Heart left ventricle (tissue), 13 donors: ENCODE measurements at regions not wholly inside any gene's neighbourhood (a gene's known extent, or its start where the extent isn't known, plus 50 kb on each side); places are given as distances from the start of the nearest gene placed in this dataset.

Source experiments
- CTCF ChIP-seq, 12 donors: fragments of 200-600 bp; sonication (generic) in 4 of 12; IDR thresholded peaks; one replicate each; pipeline versions ENCODE4 v1.5.0 to v1.8.0; 2018 to 2022; ENCODE audit warnings: antibody characterized with exemption in 12 of 12, mild to moderate bottlenecking in 5 of 12
- POLR2A ChIP-seq, 2 donors: fragments of 450-650 bp; IDR thresholded peaks; one replicate each; pipeline ENCODE4 v1.6.1; 2017; ENCODE audit warnings: antibody characterized with exemption in 2 of 2, mild to moderate bottlenecking in 2 of 2, moderate library complexity in 2 of 2
- donor health status: ischemic (EF 13 %, LVEDD 7.1; RV severe dilation, severe dysfunction).
- donor health status: DM: no; HTN: yes; CAD: no.
- donor health status: DM: no; HTN: no; CAD: no.
- donor health status: ischemic (EF 25% LVEDD 6.9; RV normal size, moderate dysfunction).
- donor health status: ischemic (EF 25% LVEDD 5.7; RV mildly dilated, moderate dysfunction).
- donor health status: ischemic (EF 35%, LVEDD 5.7; RV mildly dilated, moderate dysfunction).
- donor health status: nonischemic (EF 11% LVEDD 7.7; RV severe dilation, severe dysfunction).
- donor health status: DM: yes; HTN: yes; CAD: no.
- donor health status: PGD.
- donor health status: ischemic (EF 29% LVEDD 5.4; RV normal size, mild dysfunction).
- donor health status: nonischemic (EF 23%, LVEDD 6.1; RV moderate dilation, normal function).

GRCh38 chr18:68035774-68036522 lies 519.4 kb upstream of the DSEL start:
- TF ChIP-seq CTCF (IDR thresholded peaks at IDR 0.05) (no peak), POLR2A (IDR thresholded peaks at IDR 0.05) (no peak)
